GM23338 (cell line): ENCODE measurements at regions not wholly inside any gene's neighbourhood (a gene's known extent, or its start where the extent isn't known, plus 50 kb on each side); places are given as distances from the start of the nearest gene placed in this dataset.

Source experiments
- ATAC-seq: fragments of 200-7000 bp; cut with Tn5 transposase; 3 replicates; pipeline ENCODE4 v1.9.1; 2020
- DNase-seq: peaks from one replicate; pipeline ENCODE4 v3.0.0-alpha.2; 2015; ENCODE audit warnings: low spot score
- H2AFZ ChIP-seq: fragments of 200-600 bp; sonication (generic); 2 replicates; pipeline ENCODE4 v1.8.0; 2016; ENCODE audit warnings: antibody characterized with exemption, mild to moderate bottlenecking, moderate library complexity
- H3F3A ChIP-seq: fragments of 200-600 bp; sonication (generic); replicated peaks from 2 replicates; pipeline ENCODE4 v1.8.0; 2017; ENCODE audit warnings: antibody characterized with exemption, mixed run types, low read depth
- H3K27ac ChIP-seq: fragments of 200-600 bp; sonication (generic); 2 replicates; pipeline ENCODE4 v1.6.1; 2016; ENCODE audit warnings: low read depth
- H3K27me3 ChIP-seq: fragments of 200-600 bp; sonication (generic); 2 replicates; pipeline ENCODE4 v1.8.0; 2016; ENCODE audit warnings: mild to moderate bottlenecking, mixed run types, moderate library complexity; ENCODE audit not compliant: insufficient read depth
- H3K36me3 ChIP-seq: fragments of 200-600 bp; sonication (generic); 2 replicates; pipeline ENCODE4 v1.8.0; 2016; ENCODE audit warnings: mild to moderate bottlenecking; ENCODE audit not compliant: insufficient read depth
- H3K4me1 ChIP-seq: fragments of 200-600 bp; sonication (generic); 2 replicates; pipeline ENCODE4 v1.8.0; 2016; ENCODE audit warnings: mild to moderate bottlenecking, moderate library complexity; ENCODE audit not compliant: insufficient read depth
- H3K4me2 ChIP-seq: fragments of 200-600 bp; sonication (generic); 2 replicates; pipeline ENCODE4 v1.7.1; 2017; ENCODE audit warnings: mixed run types
- H3K4me3 ChIP-seq: fragments of 200-600 bp; sonication (generic); 2 replicates; pipeline ENCODE4 v1.6.1; 2016; ENCODE audit warnings: mixed run types
- H3K79me2 ChIP-seq: fragments of 200-600 bp; sonication (generic); replicated peaks from 2 replicates; pipeline ENCODE4 v1.8.0; 2017; ENCODE audit warnings: mild to moderate bottlenecking; ENCODE audit not compliant: insufficient read depth
- H3K9me2 ChIP-seq: fragments of 200-600 bp; sonication (generic); 2 replicates; pipeline ENCODE4 v1.8.0; 2017; ENCODE audit not compliant: insufficient read depth
- H4K20me1 ChIP-seq: fragments of 200-600 bp; sonication (generic); replicated peaks from 2 replicates; pipeline ENCODE4 v1.8.0; 2017; ENCODE audit warnings: mild to moderate bottlenecking; ENCODE audit not compliant: insufficient read depth
- H3K27ac Mint-ChIP-seq: 2 replicates; pipeline ENCODE4 v1.8.0; 2020; ENCODE audit warnings: inconsistent platforms, mild to moderate bottlenecking, moderate library complexity, mixed read lengths
- H3K27me3 Mint-ChIP-seq: 3 replicates; pipeline ENCODE4 v1.8.0; 2022; ENCODE audit warnings: low read depth, mild to moderate bottlenecking, moderate library complexity, mixed read lengths, inconsistent platforms; ENCODE audit not compliant: insufficient read depth, poor library complexity
- H3K36me3 Mint-ChIP-seq: 3 replicates; pipeline ENCODE4 v1.8.0; 2021; ENCODE audit warnings: low read depth, mild to moderate bottlenecking, inconsistent platforms, moderate library complexity, mixed read lengths
- H3K4me1 Mint-ChIP-seq: 3 replicates; pipeline ENCODE4 v1.8.0; 2020; ENCODE audit warnings: mild to moderate bottlenecking, inconsistent platforms, mixed read lengths
- H3K4me3 Mint-ChIP-seq: 3 replicates; pipeline ENCODE4 v1.8.0; 2021; ENCODE audit warnings: moderate library complexity, mild to moderate bottlenecking, inconsistent platforms, mixed read lengths
- H3K9me3 Mint-ChIP-seq: 3 replicates; pipeline ENCODE4 v1.8.0; 2020; ENCODE audit warnings: moderate library complexity, mild to moderate bottlenecking, inconsistent platforms, mixed read lengths
- CREB1 ChIP-seq: fragments of 250-450 bp; sonication (Bioruptor Pico); IDR thresholded peaks from 2 replicates; pipeline ENCODE4 v1.5.0; 2020; ENCODE audit warnings: low read depth, mild to moderate bottlenecking, moderate library complexity
- CTCF ChIP-seq, 2 experiments: fragments of 200-600 bp in 1 of 2; sonication (generic) in 1 of 2; conservative IDR thresholded peaks; 2 replicates each; pipeline versions ENCODE4 v1.5.1 to v1.6.1; 2016 to 2017; ENCODE audit warnings: antibody characterized with exemption in 2 of 2, low read depth in 2 of 2, mild to moderate bottlenecking in 2 of 2, moderate library complexity in 1 of 2
- ETS1 ChIP-seq: IDR thresholded peaks from 2 replicates; pipeline ENCODE4 v1.6.1; 2016; ENCODE audit warnings: antibody characterized with exemption
- EZH2 ChIP-seq: fragments of 200-600 bp; sonication (generic); IDR thresholded peaks from one replicate; pipeline ENCODE4 v1.8.0; 2017; ENCODE audit warnings: antibody characterized with exemption, mild to moderate bottlenecking, low read depth; ENCODE audit not compliant: unreplicated experiment
- ZNF114 ChIP-seq: fragments of 250-450 bp; sonication (Bioruptor Pico); IDR thresholded peaks from 2 replicates; pipeline ENCODE4 v1.5.0; 2020; ENCODE audit warnings: mild to moderate bottlenecking, moderate library complexity
- TF ChIP-seq, protein P1 (sequence below): fragments of 250-450 bp; sonication (Bioruptor Pico); IDR thresholded peaks from 2 replicates; pipeline ENCODE4 v1.5.0; 2020; ENCODE audit warnings: mild to moderate bottlenecking, moderate library complexity

DNA sequence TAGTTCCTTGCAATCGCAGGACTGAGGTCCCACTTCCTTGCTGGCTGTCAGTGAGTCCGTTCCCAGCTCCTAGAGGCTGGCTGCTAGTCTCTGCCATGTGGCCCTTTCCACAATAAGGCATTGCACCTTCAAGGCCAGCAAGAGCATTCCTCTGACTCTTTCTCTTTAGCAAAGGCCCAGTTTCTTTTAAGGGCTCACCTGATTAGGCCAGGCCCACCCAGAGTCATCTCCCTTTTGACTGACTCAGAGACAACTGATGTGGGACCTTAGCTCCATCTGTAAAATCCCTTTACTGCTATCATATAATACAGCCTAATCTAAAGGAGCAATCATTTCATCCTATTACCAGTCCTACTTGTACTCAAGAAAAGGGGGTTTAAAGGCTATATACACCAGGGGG is 278.2 kb downstream of the SLC4A3 start:
- H2AFZ ChIP-seq, result no peak overlapping the region
- H3K36me3 ChIP-seq, result no peaks in the 10 kb centered on the region
- no peaks in the 10 kb centered on the region for H3K79me2 ChIP-seq
- no peak overlapping the region for H3K4me2 ChIP-seq
- H4K20me1 ChIP-seq, result no peaks in the 10 kb centered on the region
- TF ChIP-seq ETS1 (no peak), CTCF (conservative IDR thresholded peaks at IDR 0.05; ENCODE audit: low read depth in 2 of 2) (no peak), CREB1 (CRISPR knock-in tag) (no peak), ZNF114 (CRISPR knock-in tag) (no peak), EZH2 (no peak)
- TF ChIP-seq, protein P1, sequence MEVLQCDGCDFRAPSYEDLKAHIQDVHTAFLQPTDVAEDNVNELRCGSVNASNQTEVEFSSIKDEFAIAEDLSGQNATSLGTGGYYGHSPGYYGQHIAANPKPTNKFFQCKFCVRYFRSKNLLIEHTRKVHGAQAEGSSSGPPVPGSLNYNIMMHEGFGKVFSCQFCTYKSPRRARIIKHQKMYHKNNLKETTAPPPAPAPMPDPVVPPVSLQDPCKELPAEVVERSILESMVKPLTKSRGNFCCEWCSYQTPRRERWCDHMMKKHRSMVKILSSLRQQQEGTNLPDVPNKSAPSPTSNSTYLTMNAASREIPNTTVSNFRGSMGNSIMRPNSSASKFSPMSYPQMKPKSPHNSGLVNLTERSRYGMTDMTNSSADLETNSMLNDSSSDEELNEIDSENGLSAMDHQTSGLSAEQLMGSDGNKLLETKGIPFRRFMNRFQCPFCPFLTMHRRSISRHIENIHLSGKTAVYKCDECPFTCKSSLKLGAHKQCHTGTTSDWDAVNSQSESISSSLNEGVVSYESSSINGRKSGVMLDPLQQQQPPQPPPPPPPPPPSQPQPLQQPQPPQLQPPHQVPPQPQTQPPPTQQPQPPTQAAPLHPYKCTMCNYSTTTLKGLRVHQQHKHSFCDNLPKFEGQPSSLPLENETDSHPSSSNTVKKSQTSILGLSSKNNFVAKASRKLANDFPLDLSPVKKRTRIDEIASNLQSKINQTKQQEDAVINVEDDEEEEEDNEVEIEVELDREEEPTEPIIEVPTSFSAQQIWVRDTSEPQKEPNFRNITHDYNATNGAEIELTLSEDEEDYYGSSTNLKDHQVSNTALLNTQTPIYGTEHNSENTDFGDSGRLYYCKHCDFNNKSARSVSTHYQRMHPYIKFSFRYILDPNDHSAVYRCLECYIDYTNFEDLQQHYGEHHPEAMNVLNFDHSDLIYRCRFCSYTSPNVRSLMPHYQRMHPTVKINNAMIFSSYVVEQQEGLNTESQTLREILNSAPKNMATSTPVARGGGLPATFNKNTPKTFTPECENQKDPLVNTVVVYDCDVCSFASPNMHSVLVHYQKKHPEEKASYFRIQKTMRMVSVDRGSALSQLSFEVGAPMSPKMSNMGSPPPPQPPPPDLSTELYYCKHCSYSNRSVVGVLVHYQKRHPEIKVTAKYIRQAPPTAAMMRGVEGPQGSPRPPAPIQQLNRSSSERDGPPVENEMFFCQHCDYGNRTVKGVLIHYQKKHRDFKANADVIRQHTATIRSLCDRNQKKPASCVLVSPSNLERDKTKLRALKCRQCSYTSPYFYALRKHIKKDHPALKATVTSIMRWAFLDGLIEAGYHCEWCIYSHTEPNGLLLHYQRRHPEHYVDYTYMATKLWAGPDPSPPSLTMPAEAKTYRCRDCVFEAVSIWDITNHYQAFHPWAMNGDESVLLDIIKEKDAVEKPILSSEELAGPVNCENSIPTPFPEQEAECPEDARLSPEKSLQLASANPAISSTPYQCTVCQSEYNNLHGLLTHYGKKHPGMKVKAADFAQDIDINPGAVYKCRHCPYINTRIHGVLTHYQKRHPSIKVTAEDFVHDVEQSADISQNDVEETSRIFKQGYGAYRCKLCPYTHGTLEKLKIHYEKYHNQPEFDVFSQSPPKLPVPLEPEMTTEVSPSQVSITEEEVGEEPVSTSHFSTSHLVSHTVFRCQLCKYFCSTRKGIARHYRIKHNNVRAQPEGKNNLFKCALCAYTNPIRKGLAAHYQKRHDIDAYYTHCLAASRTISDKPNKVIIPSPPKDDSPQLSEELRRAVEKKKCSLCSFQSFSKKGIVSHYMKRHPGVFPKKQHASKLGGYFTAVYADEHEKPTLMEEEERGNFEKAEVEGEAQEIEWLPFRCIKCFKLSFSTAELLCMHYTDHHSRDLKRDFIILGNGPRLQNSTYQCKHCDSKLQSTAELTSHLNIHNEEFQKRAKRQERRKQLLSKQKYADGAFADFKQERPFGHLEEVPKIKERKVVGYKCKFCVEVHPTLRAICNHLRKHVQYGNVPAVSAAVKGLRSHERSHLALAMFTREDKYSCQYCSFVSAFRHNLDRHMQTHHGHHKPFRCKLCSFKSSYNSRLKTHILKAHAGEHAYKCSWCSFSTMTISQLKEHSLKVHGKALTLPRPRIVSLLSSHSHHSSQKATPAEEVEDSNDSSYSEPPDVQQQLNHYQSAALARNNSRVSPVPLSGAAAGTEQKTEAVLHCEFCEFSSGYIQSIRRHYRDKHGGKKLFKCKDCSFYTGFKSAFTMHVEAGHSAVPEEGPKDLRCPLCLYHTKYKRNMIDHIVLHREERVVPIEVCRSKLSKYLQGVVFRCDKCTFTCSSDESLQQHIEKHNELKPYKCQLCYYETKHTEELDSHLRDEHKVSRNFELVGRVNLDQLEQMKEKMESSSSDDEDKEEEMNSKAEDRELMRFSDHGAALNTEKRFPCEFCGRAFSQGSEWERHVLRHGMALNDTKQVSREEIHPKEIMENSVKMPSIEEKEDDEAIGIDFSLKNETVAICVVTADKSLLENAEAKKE (CRISPR knock-in tag), result no peak
- no peak overlapping the region for H3K4me3 ChIP-seq
- Mint-ChIP-seq H3K4me3 (no peak overlapping the region), H3K9me3 (no peaks in the 10 kb centered on the region), H3K4me1 (peaks cover 7% of the 10 kb centered on the region), H3K36me3 (no peaks in the 10 kb centered on the region), H3K27me3 (peaks cover 2% of the 10 kb centered on the region), H3K27ac (no peak overlapping the region)
- no peaks in the 10 kb centered on the region for H3K4me1 ChIP-seq
- no peak overlapping the region for H3K27ac ChIP-seq
- ATAC-seq (no peak), DNase-seq (no peak)
- 0 out of 2 replicates have a peak, but pooled peaks cover under 1% of the 10 kb centered on the region for H3K9me2 ChIP-seq
- H3F3A ChIP-seq, result no peaks in the 10 kb centered on the region
- H3K27me3 ChIP-seq, result no peaks in the 10 kb centered on the region
